ENCODE measurements at regions not wholly inside any gene's neighbourhood (a gene's known extent, or its start where the extent isn't known, plus 50 kb on each side); places are given as distances from the start of the nearest gene placed in this dataset.

- H3K27ac ChIP-seq (ENCODE audit: extremely low read depth, low read depth, low read length), result no peak overlapping the region
- CTCF ChIA-PET, result interaction anchor here (0.6 kb wide), 1 partner anchor 13 kb away, joined by 3 read pairs; no protein-coding TSS in a partner anchor
- no peaks in the 10 kb centered on the region for H3K4me1 ChIP-seq (ENCODE audit: control insufficient read depth, insufficient read depth, low read length)
- POLR2A ChIA-PET, result no interaction called here
- H3K36me3 ChIP-seq (ENCODE audit: control insufficient read depth in 2 of 2, insufficient read depth in 1 of 2, low read length in 2 of 2), result no peaks in the 10 kb centered on the region
- no peak overlapping the region for H3K4me3 ChIP-seq (ENCODE audit: low read depth, low read length)
- TF ChIP-seq ZNF544 (tag by site-specific recombination; IDR thresholded peaks at IDR 0.05) (no peak), ZFP37 (tag by site-specific recombination; IDR thresholded peaks at IDR 0.05) (no peak), ZBTB44 (tag by site-specific recombination; IDR thresholded peaks at IDR 0.05) (no peak), ZNF645 (tag by site-specific recombination; IDR thresholded peaks at IDR 0.05) (no peak), ZNF548 (tag by site-specific recombination; IDR thresholded peaks at IDR 0.05) (no peak), ZNF423 (tag by site-specific recombination; IDR thresholded peaks at IDR 0.05) (no peak), KLF9 (tag by site-specific recombination; IDR thresholded peaks at IDR 0.05; ENCODE audit: low read depth) (no peak), ZNF146 (tag by site-specific recombination; IDR thresholded peaks at IDR 0.05) (no peak), ZNF19 (tag by site-specific recombination; IDR thresholded peaks at IDR 0.05; ENCODE audit: low read depth) (no peak), MEIS1 (CRISPR knock-in tag; IDR thresholded peaks at IDR 0.05; ENCODE audit: borderline replicate concordance) (no peak), ZNF26 (tag by site-specific recombination; IDR thresholded peaks at IDR 0.05) (no peak), ZNF692 (tag by site-specific recombination; IDR thresholded peaks at IDR 0.05) (no peak)
- no peaks in the 10 kb centered on the region for H3K9me3 ChIP-seq (ENCODE audit: control insufficient read depth, insufficient read depth, low read depth, low read length)
These were observed 361.7 kb upstream of the FAT1 start for GRCh38 chr4:187085339-187085738.

- Histone ChIP-seq H3K36me3 (ENCODE audit: control insufficient read depth in 2 of 2, insufficient read depth in 1 of 2, low read length in 2 of 2) (no peaks in the 10 kb centered on the region), H3K4me1 (ENCODE audit: control insufficient read depth, insufficient read depth, low read length) (no peaks in the 10 kb centered on the region), H3K4me3 (ENCODE audit: low read depth, low read length) (no peak overlapping the region), H3K9me3 (ENCODE audit: control insufficient read depth, insufficient read depth, low read depth, low read length) (no peaks in the 10 kb centered on the region), H3K27ac (ENCODE audit: extremely low read depth, low read depth, low read length) (no peak overlapping the region)
- ChIA-PET POLR2A (no interaction called here), CTCF (no interaction called here)
- no peak for TF ChIP-seq KLF16 (tag by site-specific recombination; IDR thresholded peaks at IDR 0.05)
- no peak for TF ChIP-seq ZNF138 (tag by site-specific recombination; IDR thresholded peaks at IDR 0.05; ENCODE audit: borderline replicate concordance)
- TF ChIP-seq ZNF677 (tag by site-specific recombination; IDR thresholded peaks at IDR 0.05), result no peak
- TF ChIP-seq ZNF623 (tag by site-specific recombination; IDR thresholded peaks at IDR 0.05), result no peak
- TF ChIP-seq ZNF549 (tag by site-specific recombination; IDR thresholded peaks at IDR 0.05), result no peak
- no peak for TF ChIP-seq KLF10 (tag by site-specific recombination; IDR thresholded peaks at IDR 0.05)
- no peak for TF ChIP-seq ZNF704 (tag by site-specific recombination; IDR thresholded peaks at IDR 0.05)
These were observed 362.5 kb upstream of the FAT1 start for GRCh38 chr4:187086151-187086550.

Measured in HEK293 (cell line).